CD4-positive, alpha-beta memory T cell (primary cell): ENCODE measurements at regions not wholly inside any gene's neighbourhood (a gene's known extent, or its start where the extent isn't known, plus 50 kb on each side); places are given as distances from the start of the nearest gene placed in this dataset.

Experiments
- CTCF ChIA-PET: fragments of 350-600 bp; sonication (Branson Sonifier 250); formaldehyde crosslinking; loops from one replicate; lab custom pipeline; 2021; ENCODE audit warnings: inconsistent platforms; ENCODE audit not compliant: partially characterized antibody; lab: Charles Lee
- POLR2A ChIA-PET: fragments of 350-600 bp; sonication (Branson Sonifier 250); formaldehyde crosslinking; loops from one replicate; lab custom pipeline; 2021; ENCODE audit not compliant: partially characterized antibody; lab: Charles Lee
- DNase-seq, 5 donors: peaks; one replicate each; pipeline versions ENCODE4 v3.0.0 to v3.0.0-alpha.2; 2020 to 2022; ENCODE audit warnings: mixed read lengths in 1 of 5
- H3K27ac ChIP-seq: one replicate; pipeline ENCODE4 v1.7.0; 2013; ENCODE audit warnings: low read depth, low read length
- H3K27me3 ChIP-seq: 2 replicates; pipeline ENCODE4 v1.7.0; 2013; ENCODE audit warnings: mild to moderate bottlenecking, low read length, moderate library complexity; ENCODE audit not compliant: insufficient read depth
- H3K36me3 ChIP-seq: 2 replicates; pipeline ENCODE4 v1.7.0; 2013; ENCODE audit warnings: mild to moderate bottlenecking, low read length, moderate library complexity; ENCODE audit not compliant: insufficient read depth
- H3K4me1 ChIP-seq: 2 replicates; pipeline ENCODE4 v1.7.0; 2013; ENCODE audit warnings: mild to moderate bottlenecking, low read length, moderate library complexity; ENCODE audit not compliant: insufficient read depth
- H3K4me3 ChIP-seq, 2 donors: one replicate each; pipeline ENCODE4 v1.7.0; 2013; ENCODE audit warnings: low read length in 2 of 2, mild to moderate bottlenecking in 1 of 2
- H3K9me3 ChIP-seq, 2 donors: one replicate each; pipeline ENCODE4 v1.7.0; 2013; ENCODE audit warnings: low read length in 2 of 2, control low read depth in 1 of 2; ENCODE audit not compliant: control insufficient read depth in 1 of 2
- H3K27ac Mint-ChIP-seq, 7 donors: one replicate each; pipeline ENCODE4 v1.8.0; 2020 to 2021; ENCODE audit warnings: mixed read lengths in 7 of 7, mild to moderate bottlenecking in 6 of 7, inconsistent platforms in 3 of 7, moderate library complexity in 3 of 7
- H3K27me3 Mint-ChIP-seq, 2 donors: one replicate each; pipeline ENCODE4 v1.8.0; 2020 to 2021; ENCODE audit warnings: mixed read lengths in 2 of 2
- H3K36me3 Mint-ChIP-seq, 2 donors: one replicate each; pipeline ENCODE4 v1.8.0; 2020 to 2021; ENCODE audit warnings: mixed read lengths in 2 of 2, inconsistent platforms in 1 of 2, mild to moderate bottlenecking in 1 of 2
- H3K4me1 Mint-ChIP-seq, 4 donors: one replicate each; pipeline ENCODE4 v1.8.0; 2020 to 2021; ENCODE audit warnings: mixed read lengths in 4 of 4, mild to moderate bottlenecking in 1 of 4
- H3K4me3 Mint-ChIP-seq, 8 donors: one replicate each; pipeline ENCODE4 v1.8.0; 2020 to 2021; ENCODE audit warnings: mixed read lengths in 8 of 8, mild to moderate bottlenecking in 7 of 8, moderate library complexity in 6 of 8, inconsistent platforms in 3 of 8
- H3K9me3 Mint-ChIP-seq, 8 donors: one replicate each; pipeline ENCODE4 v1.8.0; 2020 to 2021; ENCODE audit warnings: mixed read lengths in 8 of 8, mild to moderate bottlenecking in 5 of 8, inconsistent platforms in 3 of 8, moderate library complexity in 1 of 8
- intact Hi-C: fragments of 100-400 bp; cut with micrococcal nuclease; formaldehyde crosslinking; loops from one replicate; pipeline ENCODE4 v1.15.1; 2023

DNA sequence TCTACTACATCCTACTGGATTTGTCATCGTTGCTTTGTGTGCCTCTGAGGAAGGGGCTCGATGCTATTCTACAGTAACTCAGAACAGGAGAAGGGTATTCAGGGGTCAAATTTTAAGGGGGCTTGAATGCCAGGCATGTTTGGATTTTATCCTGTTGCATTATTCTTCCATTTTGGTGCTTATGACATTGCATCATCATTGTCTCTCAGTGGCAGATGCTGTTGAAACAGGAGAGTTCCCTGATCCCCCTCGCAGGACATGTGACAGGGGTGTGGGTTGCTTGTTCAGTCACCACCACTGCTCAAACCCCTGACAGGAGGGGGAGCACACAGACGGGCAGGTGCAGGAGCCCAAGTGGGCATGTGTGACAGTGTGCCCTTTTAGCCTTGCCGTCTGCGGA lies 156.7 kb downstream of the SLC4A3 start:
- Histone ChIP-seq H3K36me3 (no peaks in the 10 kb centered on the region), H3K27ac (no peak overlapping the region), H3K4me3 (no peak overlapping the region), H3K4me1 (no peaks in the 10 kb centered on the region), H3K9me3 (no peaks in the 10 kb centered on the region), H3K27me3 (no peaks in the 10 kb centered on the region)
- no peaks in the 10 kb centered on the region for H3K36me3 Mint-ChIP-seq
- intact Hi-C loops, result no loop called here
- DNase-seq, result no peak
- H3K27me3 Mint-ChIP-seq, result peaks cover 5% of the 10 kb centered on the region in 2 donors
- ChIA-PET CTCF (no interaction called here), POLR2A (no interaction called here)
- H3K4me3 Mint-ChIP-seq, result no peak overlapping the region
- H3K4me1 Mint-ChIP-seq, result no peaks in the 10 kb centered on the region
- peaks cover 0 to 6% (median 0%) of the 10 kb centered on the region in 8 donors for H3K9me3 Mint-ChIP-seq
- H3K27ac Mint-ChIP-seq, result no peak overlapping the region

DNA sequence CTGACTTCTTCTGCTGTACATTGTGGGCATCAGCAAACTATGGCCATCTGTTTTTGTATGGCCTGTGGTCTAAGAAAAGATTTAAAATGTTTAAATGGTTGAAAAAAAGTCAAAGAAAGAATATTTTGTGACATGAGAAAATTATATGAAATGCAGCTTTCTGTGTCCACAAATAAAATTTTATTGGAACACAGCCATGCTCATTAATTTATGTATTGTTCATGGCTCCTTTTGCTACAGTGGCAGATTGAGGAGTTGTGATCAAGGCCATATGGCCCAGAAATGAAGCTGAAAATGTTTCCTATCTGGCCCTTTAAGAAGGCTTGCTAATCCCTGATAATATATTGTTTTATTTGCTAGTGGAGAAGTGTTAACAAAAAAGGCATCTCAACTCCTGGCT lies 162.0 kb downstream of the SLC4A3 start:
- Mint-ChIP-seq H3K27me3 (peaks cover under 1 to 2% of the 10 kb centered on the region in 2 donors), H3K4me1 (no peaks in the 10 kb centered on the region), H3K4me3 (no peak overlapping the region), H3K9me3 (peaks cover 0 to 6% (median 0%) of the 10 kb centered on the region in 8 donors), H3K27ac (no peak overlapping the region), H3K36me3 (no peaks in the 10 kb centered on the region)
- no peak overlapping the region for H3K4me3 ChIP-seq
- ChIA-PET POLR2A (no interaction called here), CTCF (no interaction called here)
- H3K36me3 ChIP-seq, result no peaks in the 10 kb centered on the region
- no peak for DNase-seq
- intact Hi-C loops, result no loop called here
- H3K27me3 ChIP-seq, result no peaks in the 10 kb centered on the region
- H3K27ac ChIP-seq, result no peak overlapping the region
- H3K9me3 ChIP-seq, result no peaks in the 10 kb centered on the region
- no peaks in the 10 kb centered on the region for H3K4me1 ChIP-seq

DNA sequence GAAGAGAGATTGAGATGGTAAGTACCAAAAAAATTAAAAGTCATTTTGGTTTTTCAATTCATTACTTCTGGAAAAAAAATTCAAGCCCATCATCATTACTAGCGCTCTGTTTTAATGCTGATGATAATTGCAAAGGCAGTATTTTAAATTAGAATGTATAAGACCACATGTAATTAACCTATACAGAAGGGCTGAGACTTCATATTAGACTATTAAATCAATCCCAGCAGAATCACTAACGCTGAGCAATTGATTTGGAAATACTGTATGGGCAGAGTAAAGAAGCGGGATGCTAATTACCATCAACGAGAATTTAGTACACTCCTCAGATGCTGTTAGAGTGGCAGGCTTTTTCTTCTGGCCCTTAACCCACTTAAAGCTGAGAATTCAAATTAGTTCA lies 165.0 kb downstream of the SLC4A3 start:
- Mint-ChIP-seq H3K4me1 (no peaks in the 10 kb centered on the region), H3K36me3 (no peaks in the 10 kb centered on the region), H3K4me3 (no peak overlapping the region), H3K9me3 (peaks cover 0 to 4% (median 0%) of the 10 kb centered on the region in 8 donors), H3K27me3 (peaks cover 2 to 7% of the 10 kb centered on the region in 2 donors), H3K27ac (no peak overlapping the region)
- ChIA-PET POLR2A (no interaction called here), CTCF (no interaction called here)
- DNase-seq, result no peak
- H3K9me3 ChIP-seq, result no peaks in the 10 kb centered on the region
- no peak overlapping the region for H3K4me3 ChIP-seq
- H3K4me1 ChIP-seq, result no peaks in the 10 kb centered on the region
- H3K36me3 ChIP-seq, result no peaks in the 10 kb centered on the region
- no peak overlapping the region for H3K27ac ChIP-seq
- no peaks in the 10 kb centered on the region for H3K27me3 ChIP-seq
- intact Hi-C loops, result no loop called here

DNA sequence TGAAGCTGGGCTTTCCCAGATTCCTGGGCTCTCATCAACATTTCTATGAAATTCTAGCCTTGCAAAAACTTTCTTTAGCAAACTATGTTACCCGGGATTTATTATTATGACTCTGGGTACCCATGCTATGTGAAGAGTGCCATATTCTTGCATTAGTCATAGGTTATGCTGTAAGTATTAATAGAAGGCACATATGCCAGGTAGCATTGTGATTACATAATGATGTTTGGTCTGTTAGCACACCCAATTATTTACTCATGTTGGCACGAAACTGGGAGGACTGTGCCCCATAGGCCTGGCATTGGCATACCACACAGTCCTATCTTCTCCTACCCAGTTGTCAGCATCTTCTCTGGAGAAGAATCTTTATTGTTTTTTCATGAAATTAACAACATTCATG lies 171.0 kb downstream of the SLC4A3 start:
- Mint-ChIP-seq H3K4me3 (no peak overlapping the region), H3K4me1 (no peaks in the 10 kb centered on the region), H3K36me3 (no peaks in the 10 kb centered on the region), H3K27me3 (peaks cover 0 to 7% of the 10 kb centered on the region in 2 donors), H3K27ac (no peak overlapping the region), H3K9me3 (peaks cover 0 to 6% (median 0%) of the 10 kb centered on the region in 8 donors)
- POLR2A ChIA-PET, result no interaction called here
- Histone ChIP-seq H3K4me3 (no peak overlapping the region), H3K36me3 (no peaks in the 10 kb centered on the region), H3K4me1 (no peaks in the 10 kb centered on the region), H3K27ac (no peak overlapping the region), H3K9me3 (no peaks in the 10 kb centered on the region), H3K27me3 (no peaks in the 10 kb centered on the region)
- CTCF ChIA-PET, result no interaction called here
- intact Hi-C loops, result no loop called here
- DNase-seq, result no peak

DNA sequence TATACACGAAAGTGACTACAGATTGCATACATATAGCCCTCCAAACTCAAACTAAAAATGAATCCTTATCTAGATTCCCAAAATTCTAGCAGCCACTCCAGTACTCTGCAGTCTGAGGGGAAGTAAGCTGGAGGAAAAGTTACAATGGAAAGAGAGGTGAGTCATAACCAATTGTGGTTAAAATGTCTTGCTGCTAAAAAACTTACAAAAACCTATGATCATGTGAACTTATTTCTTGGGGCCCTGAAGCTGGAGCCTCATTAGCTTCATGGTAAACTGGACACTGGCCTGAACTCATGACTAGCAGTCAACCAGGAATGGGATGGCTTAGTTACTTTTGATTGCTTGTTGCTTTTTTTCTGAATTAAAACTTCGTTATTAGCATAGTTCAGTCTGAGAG lies 175.9 kb downstream of the SLC4A3 start:
- intact Hi-C loops, result no loop called here
- Mint-ChIP-seq H3K4me1 (no peaks in the 10 kb centered on the region), H3K9me3 (peaks cover 0 to 7% (median 0%) of the 10 kb centered on the region in 8 donors), H3K36me3 (no peaks in the 10 kb centered on the region), H3K4me3 (no peak overlapping the region), H3K27me3 (no peaks in the 10 kb centered on the region), H3K27ac (no peak overlapping the region)
- Histone ChIP-seq H3K4me1 (no peaks in the 10 kb centered on the region), H3K4me3 (no peak overlapping the region), H3K27ac (no peak overlapping the region), H3K9me3 (no peaks in the 10 kb centered on the region), H3K27me3 (no peaks in the 10 kb centered on the region), H3K36me3 (no peaks in the 10 kb centered on the region)
- CTCF ChIA-PET, result no interaction called here
- POLR2A ChIA-PET, result no interaction called here
- no peak for DNase-seq

DNA sequence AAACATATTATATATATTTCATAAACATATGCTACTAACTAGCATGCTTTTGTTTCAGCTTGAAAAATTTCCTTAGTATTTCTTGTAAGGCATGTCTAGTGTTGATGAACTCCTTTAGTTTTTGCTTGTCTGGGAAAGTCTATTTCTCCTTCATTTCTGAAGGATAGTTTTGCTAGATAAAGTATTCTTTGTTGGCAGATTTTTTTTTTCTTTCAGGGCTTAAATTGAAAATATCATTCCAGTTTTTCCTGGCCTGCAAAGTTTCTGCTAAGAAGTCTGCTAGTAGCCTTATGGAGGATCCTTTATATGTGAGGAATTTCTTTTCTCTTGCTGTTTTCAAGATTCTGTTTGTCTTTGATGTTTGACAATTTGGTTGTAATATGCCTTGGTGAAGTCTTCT lies 183.5 kb downstream of the SLC4A3 start:
- no peaks in the 10 kb centered on the region for H3K9me3 ChIP-seq
- no peak overlapping the region for H3K27ac ChIP-seq
- POLR2A ChIA-PET, result no interaction called here
- H3K36me3 ChIP-seq, result no peaks in the 10 kb centered on the region
- H3K4me1 ChIP-seq, result no peaks in the 10 kb centered on the region
- Mint-ChIP-seq H3K4me3 (no peak overlapping the region), H3K27me3 (no peaks in the 10 kb centered on the region), H3K4me1 (no peaks in the 10 kb centered on the region), H3K27ac (no peak overlapping the region), H3K9me3 (peaks cover 2 to 24% (median 18%) of the 10 kb centered on the region in 8 donors), H3K36me3 (no peaks in the 10 kb centered on the region)
- H3K27me3 ChIP-seq, result no peaks in the 10 kb centered on the region
- DNase-seq, result no peak
- intact Hi-C loops, result no loop called here
- CTCF ChIA-PET, result no interaction called here
- no peak overlapping the region for H3K4me3 ChIP-seq

DNA sequence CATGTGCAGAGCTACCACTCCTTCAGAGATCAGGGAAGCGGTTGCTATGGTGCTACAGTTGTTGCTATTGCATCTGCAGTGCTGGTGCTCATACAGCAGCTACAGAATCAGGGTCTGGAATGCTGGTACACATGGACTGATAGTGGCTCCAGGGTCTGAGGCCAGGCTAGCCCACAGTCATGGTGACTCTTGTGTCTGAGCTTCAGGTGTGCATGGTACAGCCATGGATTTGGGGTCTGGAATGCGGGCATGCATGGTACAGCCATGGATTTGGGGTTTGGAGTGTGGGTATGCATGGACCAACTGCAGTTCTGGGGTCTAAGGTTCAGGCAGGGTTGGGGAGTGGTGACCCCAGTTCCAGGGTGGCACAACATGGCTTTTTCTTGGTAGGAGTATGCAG lies 185.2 kb downstream of the SLC4A3 start:
- Mint-ChIP-seq H3K9me3 (peaks cover 0 to 32% (median 20%) of the 10 kb centered on the region in 8 donors), H3K27ac (no peak overlapping the region), H3K4me1 (no peaks in the 10 kb centered on the region), H3K27me3 (peaks cover 0 to 5% of the 10 kb centered on the region in 2 donors), H3K4me3 (no peak overlapping the region), H3K36me3 (no peaks in the 10 kb centered on the region)
- intact Hi-C loops, result no loop called here
- Histone ChIP-seq H3K27me3 (no peaks in the 10 kb centered on the region), H3K4me3 (no peak overlapping the region), H3K27ac (no peak overlapping the region), H3K4me1 (no peaks in the 10 kb centered on the region), H3K9me3 (no peaks in the 10 kb centered on the region), H3K36me3 (no peaks in the 10 kb centered on the region)
- ChIA-PET POLR2A (no interaction called here), CTCF (no interaction called here)
- no peak for DNase-seq

DNA sequence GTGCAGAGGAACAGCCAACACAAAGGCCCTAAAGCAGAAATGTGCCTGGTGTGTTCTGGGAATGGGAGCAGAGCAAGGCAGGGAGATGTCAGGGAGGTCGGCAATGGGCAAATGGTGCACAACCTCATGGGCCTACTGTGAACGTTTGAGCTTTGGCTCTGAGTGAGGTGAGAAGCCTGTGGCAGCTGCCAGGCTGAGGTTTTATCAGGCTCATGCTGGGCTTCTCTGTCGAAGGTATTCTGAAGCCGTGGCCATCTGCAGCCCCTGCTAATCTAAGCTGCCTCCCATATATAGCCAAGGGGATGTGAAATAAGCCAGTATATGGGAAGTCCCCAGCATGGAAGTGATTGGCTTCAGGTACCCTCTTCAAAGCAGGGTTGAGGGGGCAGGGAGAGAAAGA lies 193.3 kb downstream of the SLC4A3 start:
- no peaks in the 10 kb centered on the region for H3K27me3 ChIP-seq

More for the DNA sequence above, 193.3 kb downstream of the SLC4A3 start:
- H3K4me3 Mint-ChIP-seq, result no peak overlapping the region
- no peaks in the 10 kb centered on the region for H3K4me1 ChIP-seq
- H3K9me3 ChIP-seq, result no peaks in the 10 kb centered on the region
- no peaks in the 10 kb centered on the region for H3K36me3 ChIP-seq
- no peak overlapping the region for H3K27ac ChIP-seq
- peaks cover 6 to 13% of the 10 kb centered on the region in 2 donors for H3K27me3 Mint-ChIP-seq
- no peak overlapping the region for H3K4me3 ChIP-seq
- peaks cover 0 to 20% (median 8%) of the 10 kb centered on the region in 8 donors for H3K9me3 Mint-ChIP-seq
- POLR2A ChIA-PET, result no interaction called here
- intact Hi-C loops, result no loop called here
- CTCF ChIA-PET, result no interaction called here
- DNase-seq, result no peak
- no peaks in the 10 kb centered on the region for H3K4me1 Mint-ChIP-seq
- H3K27ac Mint-ChIP-seq, result no peak overlapping the region
- no peaks in the 10 kb centered on the region for H3K36me3 Mint-ChIP-seq
